ENCODE measurements at regions not wholly inside any gene's neighbourhood (a gene's known extent, or its start where the extent isn't known, plus 50 kb on each side); places are given as distances from the start of the nearest gene placed in this dataset.

GRCh38 chr7:94274828-94275227 lies 119.9 kb upstream of the COL1A2 start:
- DNase-seq (ENCODE audit: low spot score): no peak

DNA sequence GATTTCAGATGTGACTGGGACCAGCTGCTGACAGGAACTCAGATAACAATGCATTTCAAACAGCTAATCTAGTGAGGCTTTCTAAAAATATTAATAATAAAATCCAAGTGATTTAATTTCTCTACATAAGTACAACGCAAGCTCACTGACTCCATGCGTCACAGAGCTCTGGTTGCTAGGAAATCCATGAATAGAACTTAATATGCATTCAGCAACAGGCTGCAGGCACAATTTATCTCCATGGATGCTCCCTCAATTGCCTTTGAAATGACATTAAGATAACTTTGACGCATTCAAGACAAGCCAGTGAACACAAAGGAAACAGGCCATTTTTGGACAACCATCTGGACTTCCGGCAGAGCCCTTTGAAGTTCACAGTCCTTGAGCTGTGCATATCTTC lies 118.7 kb upstream of the COL1A2 start:
- DNase-seq (ENCODE audit: low spot score): no peak

- no peak for DNase-seq (ENCODE audit: low spot score)
Measured at GRCh38 chr7:94276795-94277194, 117.9 kb upstream of the COL1A2 start.

DNA sequence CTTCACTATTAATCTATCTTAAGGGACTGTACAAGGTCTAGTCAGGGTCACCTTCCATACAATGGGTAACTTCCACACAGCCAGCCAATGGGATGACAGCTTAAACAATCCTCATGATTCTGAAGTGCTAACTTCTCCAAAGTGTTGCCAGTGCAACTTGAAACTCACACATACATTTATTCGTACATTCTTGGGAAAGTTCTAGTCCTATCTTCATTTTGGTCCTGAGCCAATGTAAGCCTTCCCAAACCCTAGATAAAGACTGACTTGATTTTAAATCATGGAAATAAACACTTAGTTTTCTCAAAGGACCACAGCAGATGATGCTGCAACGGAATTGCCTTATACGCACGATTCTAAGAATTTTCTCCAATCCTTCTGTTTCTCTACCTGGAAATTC lies 117.5 kb upstream of the COL1A2 start:
- DNase-seq (ENCODE audit: low spot score): no peak

GRCh38 chr7:94280851-94281250 lies 113.8 kb upstream of the COL1A2 start:
- no peak for DNase-seq (ENCODE audit: low spot score)

DNA sequence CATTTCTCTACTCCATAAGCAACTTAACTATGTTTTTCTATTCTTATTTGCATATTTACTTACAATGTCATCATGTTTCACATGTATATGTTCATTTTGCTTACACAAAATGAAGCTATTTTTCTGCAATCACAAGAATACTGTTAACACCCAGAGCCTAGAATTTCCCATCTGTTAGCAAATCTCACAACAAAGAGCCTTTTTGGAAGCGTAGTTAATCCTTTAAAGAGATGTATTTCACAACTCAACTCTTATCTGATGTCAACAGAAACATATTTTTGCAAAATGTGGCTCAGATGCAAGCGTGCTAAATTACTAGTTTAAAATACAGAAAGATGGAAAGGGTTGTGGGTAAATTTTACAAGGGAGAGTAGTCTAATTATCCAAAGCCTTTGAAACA lies 110.6 kb upstream of the COL1A2 start:
- no peak for DNase-seq (ENCODE audit: low spot score)

GRCh38 chr7:94286111-94286510 lies 108.6 kb upstream of the COL1A2 start:
- no peak for DNase-seq (ENCODE audit: low spot score)

DNA sequence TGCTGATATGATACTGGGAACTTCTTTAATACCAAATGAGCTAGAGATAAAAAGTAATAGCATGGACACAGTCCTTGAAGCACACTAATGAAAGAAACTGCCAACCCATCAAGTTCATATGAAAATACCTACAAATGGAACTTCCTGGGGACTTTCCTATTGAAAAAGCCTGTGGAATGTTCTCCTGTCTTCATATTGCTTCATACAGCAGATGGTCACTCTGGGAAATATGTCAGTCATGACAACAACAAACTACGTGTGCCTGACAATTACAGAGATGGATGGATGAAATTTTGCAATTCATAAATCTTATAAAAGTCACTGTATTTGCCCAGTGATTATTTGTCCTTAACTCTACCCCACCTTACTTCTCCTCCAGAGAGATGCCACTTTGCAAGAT lies 106.6 kb upstream of the COL1A2 start:
- DNase-seq (ENCODE audit: low spot score): no peak

GRCh38 chr7:94289071-94289470 lies 105.6 kb upstream of the COL1A2 start:
- DNase-seq (ENCODE audit: low spot score): peak; percentile 76

DNA sequence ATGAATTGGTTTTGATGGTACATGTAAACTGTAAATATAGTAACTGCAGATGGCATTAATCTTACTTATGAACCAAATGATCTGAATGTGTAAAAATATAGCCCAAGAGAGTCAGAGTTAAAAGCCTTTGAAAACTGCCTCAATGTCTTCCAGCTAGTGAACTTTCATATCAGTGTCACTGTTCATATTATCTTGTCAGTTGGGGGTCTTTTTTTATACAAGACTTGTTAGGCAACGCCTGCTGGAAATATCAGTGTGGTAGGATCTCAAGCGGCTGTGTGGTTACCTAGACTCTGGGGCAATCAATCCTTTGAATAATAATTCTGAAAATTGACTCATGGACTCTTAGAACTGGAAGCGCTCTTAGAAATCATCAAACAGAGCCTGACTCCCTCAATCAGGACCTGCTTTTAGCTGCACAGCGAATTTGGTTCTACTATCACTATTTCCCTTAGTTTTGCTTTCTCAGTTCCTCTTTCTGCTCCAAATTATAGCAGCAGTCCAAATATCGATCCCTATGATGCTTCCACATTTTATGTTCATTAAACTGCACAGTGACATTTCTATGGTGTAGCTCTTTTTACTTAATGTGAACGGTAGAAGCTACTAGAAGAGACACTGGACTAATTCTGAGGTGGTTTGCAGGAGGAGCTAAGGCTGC lies 100.1 kb upstream of the COL1A2 start:
- no peak for DNase-seq (ENCODE audit: low spot score)

GRCh38 chr7:94295850-94296249 lies 98.8 kb upstream of the COL1A2 start:
- DNase-seq (ENCODE audit: low spot score): no peak

DNA sequence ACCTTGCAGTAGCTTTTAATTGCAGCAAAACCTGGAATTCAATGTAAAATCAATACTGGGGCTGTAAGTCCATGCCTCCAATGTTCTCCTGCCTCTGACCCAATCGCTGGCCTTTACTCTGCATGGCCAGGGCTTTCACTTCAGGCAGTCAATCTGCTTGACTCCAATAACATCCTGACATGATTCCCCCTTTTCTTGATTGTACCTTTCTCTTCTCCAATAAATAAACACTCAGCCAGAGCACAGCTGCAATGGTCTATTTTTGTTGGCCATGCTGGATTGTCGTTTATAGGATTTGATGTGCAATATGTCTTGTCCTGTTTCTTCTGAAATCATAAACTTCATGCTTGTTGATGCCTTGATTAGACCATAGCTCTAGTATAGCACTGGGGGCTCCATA lies 97.8 kb upstream of the COL1A2 start:
- DNase-seq (ENCODE audit: low spot score): no peak

GRCh38 chr7:94297397-94297838 lies 97.3 kb upstream of the COL1A2 start:
- no peak for DNase-seq (ENCODE audit: low spot score)

GRCh38 chr7:94298943-94299342 lies 95.8 kb upstream of the COL1A2 start:
- DNase-seq (ENCODE audit: low spot score): no peak

DNA sequence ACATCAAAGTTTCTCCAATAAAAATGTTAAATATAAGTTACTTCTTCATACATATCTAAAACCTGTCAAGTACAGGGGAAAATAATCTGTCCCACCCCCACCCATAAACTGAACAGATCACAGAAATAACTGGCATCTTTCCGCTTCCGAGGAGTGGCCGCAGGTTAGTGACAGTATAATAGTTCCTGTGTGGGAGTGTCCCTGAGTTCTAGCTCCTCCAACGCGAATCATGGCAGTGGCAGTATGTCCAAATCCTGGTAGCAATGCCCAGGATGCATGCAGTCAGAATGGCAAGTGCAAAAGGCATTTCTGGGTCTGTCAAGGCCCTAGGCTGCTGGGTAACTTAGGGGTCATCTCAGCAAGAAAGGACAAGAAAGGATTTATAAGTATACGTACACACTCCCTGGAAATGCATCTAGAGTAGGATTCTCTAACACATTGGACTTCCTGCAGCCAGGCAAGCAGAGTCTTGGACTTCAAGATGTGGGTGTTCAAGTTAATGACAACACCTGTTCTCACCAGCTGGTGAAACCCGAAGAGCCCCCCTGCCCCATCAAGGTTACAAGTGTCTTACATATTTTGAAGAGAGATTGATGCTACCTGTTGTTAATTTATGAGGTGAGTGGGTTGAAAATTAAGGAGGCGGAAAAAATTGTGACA lies 94.4 kb upstream of the COL1A2 start:
- DNase-seq (ENCODE audit: low spot score): no peak

DNA sequence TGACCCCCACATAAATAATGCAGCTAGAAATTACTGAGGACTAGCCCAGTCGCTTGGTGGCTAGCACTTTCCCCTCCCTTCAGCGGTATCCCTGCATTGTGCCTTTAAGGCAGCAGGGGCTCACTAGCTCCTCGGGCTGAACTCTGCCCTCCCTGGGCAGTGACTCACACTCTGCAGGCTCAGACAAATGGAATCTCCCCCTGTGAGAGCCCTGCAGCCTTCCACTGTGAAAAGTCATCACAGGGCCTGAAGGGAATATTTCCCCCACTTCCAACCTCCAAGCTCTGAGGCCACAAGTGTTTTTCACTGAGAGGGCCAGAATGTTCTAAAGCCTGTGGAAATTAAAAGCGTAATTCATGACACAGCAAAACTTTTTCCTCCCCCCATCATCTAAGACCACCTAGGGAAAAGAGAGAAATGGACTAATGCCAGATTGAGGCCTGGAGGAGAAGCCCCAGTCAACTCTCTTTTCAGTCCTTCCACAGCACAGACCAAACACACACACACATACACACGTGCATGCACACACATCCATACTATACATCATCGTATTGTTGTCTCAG lies 93.6 kb upstream of the COL1A2 start:
- DNase-seq (ENCODE audit: low spot score): no peak

- DNase-seq (ENCODE audit: low spot score): no peak
Measured at GRCh38 chr7:94303118-94303517, 91.6 kb upstream of the COL1A2 start.

GRCh38 chr7:94303695-94304094 lies 91.0 kb upstream of the COL1A2 start:
- DNase-seq (ENCODE audit: low spot score): no peak

DNA sequence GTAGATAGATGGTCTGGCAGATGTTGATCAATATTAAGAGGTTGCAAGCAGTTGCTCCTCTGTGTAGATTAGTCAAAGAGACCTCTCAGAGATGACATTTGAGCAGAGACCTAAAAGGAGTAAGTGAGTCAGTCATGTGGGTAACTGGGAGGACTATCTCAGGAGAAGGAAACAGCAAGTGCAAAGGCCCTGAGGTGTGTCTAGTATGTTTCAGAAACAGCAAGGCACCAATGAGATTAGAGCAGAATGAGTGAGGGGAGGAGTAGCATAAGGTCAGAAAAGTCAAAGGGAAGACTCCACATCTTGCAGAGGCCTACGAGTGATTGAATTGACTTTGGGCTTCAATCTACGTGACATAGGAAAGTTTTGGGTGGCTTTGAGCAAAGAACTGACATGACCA lies 89.8 kb upstream of the COL1A2 start:
- no peak for DNase-seq (ENCODE audit: low spot score)

DNA sequence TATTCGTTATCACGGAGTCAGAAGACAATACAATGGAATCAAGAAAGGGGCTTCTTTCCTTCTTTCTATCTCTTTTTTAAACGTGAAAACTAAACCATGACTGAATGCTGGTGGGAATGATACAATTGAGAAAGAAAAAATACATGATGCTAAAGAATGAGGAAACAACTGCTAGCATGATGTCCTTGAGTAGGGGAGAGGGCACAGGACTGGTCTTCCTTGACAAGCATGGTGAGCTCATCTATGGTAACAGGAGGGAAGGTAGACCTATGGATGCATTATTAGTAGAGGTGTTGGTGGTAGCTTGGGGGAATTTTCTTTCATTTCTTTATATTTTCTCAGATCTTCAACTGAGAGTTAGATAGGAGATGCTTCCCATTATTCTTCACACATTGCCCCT lies 88.9 kb upstream of the COL1A2 start:
- DNase-seq (ENCODE audit: low spot score): no peak

DNA sequence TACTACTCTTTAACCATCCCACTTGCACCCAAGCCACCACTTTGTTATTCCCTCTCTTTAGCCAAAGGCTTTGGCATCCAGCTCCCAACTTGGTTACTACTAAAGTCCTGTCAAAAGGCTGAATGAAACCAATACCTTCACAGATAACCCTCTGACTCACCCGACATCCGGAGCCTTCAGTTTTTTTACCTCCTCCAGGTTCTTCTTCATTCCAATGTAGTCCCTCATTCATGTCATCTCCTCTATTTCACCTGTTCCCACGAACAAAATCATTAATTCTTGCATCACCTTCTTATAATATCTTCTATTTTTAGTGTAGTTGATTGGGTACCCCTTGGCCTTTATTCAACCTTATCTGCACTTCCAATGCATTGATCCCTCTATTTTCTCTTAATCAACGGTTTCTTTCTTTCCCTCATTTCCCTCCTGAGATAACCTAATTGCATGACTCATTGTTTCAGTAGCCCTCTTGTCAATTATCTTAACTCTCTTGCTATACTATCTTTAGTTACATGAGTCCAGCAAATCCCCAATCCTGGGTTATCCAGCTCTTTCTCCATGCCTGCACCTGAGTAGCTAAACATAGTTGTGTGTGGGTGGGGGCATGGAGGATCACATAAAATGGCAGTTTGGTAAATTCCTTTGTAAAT lies 87.2 kb upstream of the COL1A2 start:
- DNase-seq (ENCODE audit: low spot score): no peak

GRCh38 chr7:94311515-94311914 lies 83.2 kb upstream of the COL1A2 start:
- DNase-seq (ENCODE audit: low spot score): no peak

- no peak for DNase-seq (ENCODE audit: low spot score)
Measured at GRCh38 chr7:94313926-94314325, 80.8 kb upstream of the COL1A2 start.

Data from globus pallidus (tissue), 1 donor.